Lung (tissue), 11 donors: ENCODE measurements at regions not wholly inside any gene's neighbourhood (a gene's known extent, or its start where the extent isn't known, plus 50 kb on each side); places are given as distances from the start of the nearest gene placed in this dataset.

Experiments
- ATAC-seq: fragments of 200-7000 bp; cut with Tn5 transposase; one replicate; pipeline ENCODE4 v1.9.1; 2020; ENCODE audit warnings: moderate number of reproducible peaks; ENCODE audit not compliant: insufficient read depth, low FRiP score
- DNase-seq, 3 donors: peaks; one replicate each; pipeline ENCODE4 v3.0.0-alpha.2; 2013 to 2017
- H3K27ac ChIP-seq, 2 donors: one replicate each; pipeline ENCODE4 v1.5.1; 2013; ENCODE audit warnings: mild to moderate bottlenecking in 2 of 2, moderate library complexity in 2 of 2, control low read depth in 1 of 2, inconsistent platforms in 1 of 2, low read depth in 1 of 2, low read length in 1 of 2
- H3K27me3 ChIP-seq, 3 donors: one replicate each; pipeline ENCODE4 v1.5.1; 2013; ENCODE audit warnings: low read length in 2 of 3; ENCODE audit not compliant: control insufficient read depth in 3 of 3, insufficient read depth in 3 of 3
- H3K36me3 ChIP-seq, 4 donors: one replicate each; pipeline ENCODE4 v1.5.1; 2013; ENCODE audit warnings: low read length in 4 of 4, mild to moderate bottlenecking in 1 of 4, moderate library complexity in 1 of 4; ENCODE audit not compliant: control insufficient read depth in 4 of 4, insufficient read depth in 4 of 4
- H3K4me1 ChIP-seq, 5 donors: one replicate each; pipeline ENCODE4 v1.5.1; 2013; ENCODE audit warnings: low read length in 5 of 5, mild to moderate bottlenecking in 2 of 5, moderate library complexity in 1 of 5; ENCODE audit not compliant: control insufficient read depth in 5 of 5, insufficient read depth in 5 of 5
- H3K4me3 ChIP-seq: one replicate; pipeline ENCODE4 v1.5.1; 2013; ENCODE audit warnings: mild to moderate bottlenecking, control low read depth, moderate library complexity
- H3K9ac ChIP-seq, 2 donors: one replicate each; pipeline ENCODE4 v1.5.1; 2013; ENCODE audit warnings: low read length in 2 of 2, control low read depth in 1 of 2; ENCODE audit not compliant: insufficient read depth in 1 of 2
- H3K9me3 ChIP-seq, 4 donors: one replicate each; pipeline ENCODE4 v1.5.1; 2013; ENCODE audit warnings: low read length in 3 of 4, mild to moderate bottlenecking in 1 of 4, moderate library complexity in 1 of 4; ENCODE audit not compliant: control insufficient read depth in 4 of 4, insufficient read depth in 3 of 4
- WGBS, 2 donors: extraction: QIAGEN DNeasy Blood & Tissue Kit; methylation state at CpG; one replicate each; pipeline ENCODE4 v1.1.7; 2013; 5-methylcytosine and 5-hydroxymethylcytosine counted together
- TF ChIP-seq, protein P1 (sequence below): IDR thresholded peaks from 2 replicates; pipeline ENCODE4 v1.5.1; 2012; ENCODE audit warnings: mild to moderate bottlenecking; ENCODE audit errors: control extremely low read depth, extremely low read depth
- donor health status: control.
- donor health status: control.
- donor health status: Bipolar disorder and iron deficiency.
- donor health status: healthy.
- donor health status: DM: yes; HTN: yes; CAD: no.

GRCh38 chr18:60555625-60556024, 183.1 kb upstream of the MC4R start:
- Histone ChIP-seq H3K27me3 (no peaks in the 10 kb centered on the region), H3K4me1 (no peaks in the 10 kb centered on the region), H3K4me3 (no peak overlapping the region), H3K9ac (no peak overlapping the region), H3K27ac (no peak overlapping the region), H3K36me3 (no peaks in the 10 kb centered on the region), H3K9me3 (no peaks in the 10 kb centered on the region)
- ATAC-seq = no peak
- TF ChIP-seq, protein P1, sequence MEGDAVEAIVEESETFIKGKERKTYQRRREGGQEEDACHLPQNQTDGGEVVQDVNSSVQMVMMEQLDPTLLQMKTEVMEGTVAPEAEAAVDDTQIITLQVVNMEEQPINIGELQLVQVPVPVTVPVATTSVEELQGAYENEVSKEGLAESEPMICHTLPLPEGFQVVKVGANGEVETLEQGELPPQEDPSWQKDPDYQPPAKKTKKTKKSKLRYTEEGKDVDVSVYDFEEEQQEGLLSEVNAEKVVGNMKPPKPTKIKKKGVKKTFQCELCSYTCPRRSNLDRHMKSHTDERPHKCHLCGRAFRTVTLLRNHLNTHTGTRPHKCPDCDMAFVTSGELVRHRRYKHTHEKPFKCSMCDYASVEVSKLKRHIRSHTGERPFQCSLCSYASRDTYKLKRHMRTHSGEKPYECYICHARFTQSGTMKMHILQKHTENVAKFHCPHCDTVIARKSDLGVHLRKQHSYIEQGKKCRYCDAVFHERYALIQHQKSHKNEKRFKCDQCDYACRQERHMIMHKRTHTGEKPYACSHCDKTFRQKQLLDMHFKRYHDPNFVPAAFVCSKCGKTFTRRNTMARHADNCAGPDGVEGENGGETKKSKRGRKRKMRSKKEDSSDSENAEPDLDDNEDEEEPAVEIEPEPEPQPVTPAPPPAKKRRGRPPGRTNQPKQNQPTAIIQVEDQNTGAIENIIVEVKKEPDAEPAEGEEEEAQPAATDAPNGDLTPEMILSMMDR = no peak
- no peak for DNase-seq
- 72 to 77% methylated on average over 5 of the region's 5 CpGs for WGBS, 2 donors

GRCh38 chr18:60556326-60556725, 183.8 kb upstream of the MC4R start:
- no peaks in the 10 kb centered on the region for H3K36me3 ChIP-seq
- no peak overlapping the region for H3K9ac ChIP-seq
- H3K9me3 ChIP-seq = no peaks in the 10 kb centered on the region
- H3K4me3 ChIP-seq = no peak overlapping the region
- no peak overlapping the region for H3K27ac ChIP-seq
- DNase-seq (no peak), ATAC-seq (no peak)
- TF ChIP-seq, protein P1 = no peak
- no peaks in the 10 kb centered on the region for H3K4me1 ChIP-seq
- WGBS, 2 donors = 89 to 97% methylated on average over 1 of the region's 1 CpG
- no peaks in the 10 kb centered on the region for H3K27me3 ChIP-seq

GRCh38 chr18:60560071-60560470, 187.5 kb upstream of the MC4R start:
- no peaks in the 10 kb centered on the region for H3K9me3 ChIP-seq
- H3K9ac ChIP-seq = no peak overlapping the region
- H3K4me1 ChIP-seq = no peaks in the 10 kb centered on the region
- H3K4me3 ChIP-seq = no peak overlapping the region
- DNase-seq = no peak
- H3K36me3 ChIP-seq = no peaks in the 10 kb centered on the region
- 41 to 92% methylated on average over 2 of the region's 2 CpGs for WGBS, 2 donors
- TF ChIP-seq, protein P1 = no peak
- H3K27ac ChIP-seq = no peak overlapping the region
- no peaks in the 10 kb centered on the region for H3K27me3 ChIP-seq
- no peak for ATAC-seq

DNA sequence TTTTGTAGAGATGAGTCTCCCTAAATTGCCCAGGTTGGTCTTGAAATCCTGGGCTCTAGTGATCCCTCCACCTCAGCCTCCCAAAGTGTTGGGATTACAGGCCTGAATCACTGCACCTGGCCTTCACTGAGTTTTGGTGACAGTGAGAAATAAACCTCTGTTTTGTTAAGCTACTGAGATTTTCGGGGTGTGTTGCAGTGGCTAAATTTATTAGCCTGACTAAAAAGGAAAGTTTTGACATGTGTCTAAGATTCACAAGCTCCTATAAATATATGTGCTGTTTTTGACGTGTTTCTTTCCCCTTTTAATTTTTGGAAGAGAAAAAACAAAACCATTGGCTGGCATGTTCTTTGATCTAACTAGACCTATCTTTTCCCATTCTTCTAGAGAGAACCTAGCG, 190.5 kb upstream of the MC4R start:
- 86% methylated on average over 3 of the region's 3 CpGs for WGBS, 2 donors
- TF ChIP-seq, protein P1 = no peak
- H3K27me3 ChIP-seq = peaks cover 0 to 3% (median 0%) of the 10 kb centered on the region in 3 donors
- DNase-seq (no peak), ATAC-seq (no peak)
- no peaks in the 10 kb centered on the region for H3K36me3 ChIP-seq
- H3K9ac ChIP-seq = no peak overlapping the region
- H3K4me3 ChIP-seq = no peak overlapping the region
- no peaks in the 10 kb centered on the region for H3K4me1 ChIP-seq
- no peak overlapping the region for H3K27ac ChIP-seq
- no peaks in the 10 kb centered on the region for H3K9me3 ChIP-seq
